ENCODE measurements at regions not wholly inside any gene's neighbourhood (a gene's known extent, or its start where the extent isn't known, plus 50 kb on each side); places are given as distances from the start of the nearest gene placed in this dataset.

DNA sequence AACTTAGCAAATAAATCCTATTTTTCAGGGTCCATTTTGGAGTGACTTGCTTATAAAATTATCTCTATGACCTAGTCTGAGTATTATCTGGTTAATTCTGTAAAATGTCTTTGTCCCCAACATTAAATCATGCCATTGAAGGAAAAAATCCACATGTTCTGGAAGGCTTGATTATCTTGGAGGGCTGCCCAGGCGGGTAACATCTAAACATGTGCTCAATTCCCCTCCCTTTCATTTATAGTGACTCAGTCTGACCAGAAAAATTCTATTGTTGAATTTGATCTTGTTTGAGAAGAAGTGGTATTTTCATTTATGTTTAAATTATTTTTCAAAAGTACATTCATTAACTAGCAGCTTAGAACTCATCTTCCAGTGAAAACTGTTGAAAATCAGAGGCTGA lies 55.4 kb upstream of the SLC10A7 start:
- no peak for DNase-seq

- DNase-seq = peak; percentile 5
Observed at GRCh38 chr4:146582864-146583263, 55.8 kb upstream of the POU4F2 start.

- DNase-seq = no peak
Observed at GRCh38 chr4:146585761-146586333, 52.8 kb upstream of the POU4F2 start.
